ENCODE measurements at regions not wholly inside any gene's neighbourhood (a gene's known extent, or its start where the extent isn't known, plus 50 kb on each side); places are given as distances from the start of the nearest gene placed in this dataset.
A peak's percentile ranks its signal among the peaks of the same experiment; 100 is the strongest.
"Not testable (repeated sequence)": the region's sequence is repeated elsewhere in the genome, so short reads cannot be mapped to it uniquely, and the experiment has no call there.

- DNase-seq, result no peak
These were observed 50.2 kb upstream of the FGF3 start for GRCh38 chr11:69869311-69869939.

DNA sequence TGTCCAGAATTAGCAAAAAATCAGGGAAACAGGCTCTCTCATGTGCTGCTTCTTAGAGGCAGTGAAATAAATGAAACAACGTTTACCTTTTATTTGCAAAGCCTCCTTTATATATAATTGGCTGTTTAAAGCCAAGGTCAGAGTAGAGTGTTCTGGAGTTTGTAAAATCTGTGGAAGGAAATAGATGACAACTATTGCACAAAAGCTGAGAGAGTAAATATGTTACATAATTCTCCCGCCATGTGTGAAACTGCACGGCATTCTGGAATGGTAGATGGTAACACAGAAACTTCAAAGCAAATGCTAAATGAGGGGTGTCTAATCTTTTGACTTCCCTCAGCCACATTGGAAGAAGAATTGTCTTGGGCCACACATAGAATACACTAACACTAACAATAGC lies 51.5 kb upstream of the FGF3 start:
- no peak for DNase-seq

- DNase-seq, result peak; percentile 12
These were observed 54.2 kb upstream of the FGF3 start for GRCh38 chr11:69873166-69874077.

DNA sequence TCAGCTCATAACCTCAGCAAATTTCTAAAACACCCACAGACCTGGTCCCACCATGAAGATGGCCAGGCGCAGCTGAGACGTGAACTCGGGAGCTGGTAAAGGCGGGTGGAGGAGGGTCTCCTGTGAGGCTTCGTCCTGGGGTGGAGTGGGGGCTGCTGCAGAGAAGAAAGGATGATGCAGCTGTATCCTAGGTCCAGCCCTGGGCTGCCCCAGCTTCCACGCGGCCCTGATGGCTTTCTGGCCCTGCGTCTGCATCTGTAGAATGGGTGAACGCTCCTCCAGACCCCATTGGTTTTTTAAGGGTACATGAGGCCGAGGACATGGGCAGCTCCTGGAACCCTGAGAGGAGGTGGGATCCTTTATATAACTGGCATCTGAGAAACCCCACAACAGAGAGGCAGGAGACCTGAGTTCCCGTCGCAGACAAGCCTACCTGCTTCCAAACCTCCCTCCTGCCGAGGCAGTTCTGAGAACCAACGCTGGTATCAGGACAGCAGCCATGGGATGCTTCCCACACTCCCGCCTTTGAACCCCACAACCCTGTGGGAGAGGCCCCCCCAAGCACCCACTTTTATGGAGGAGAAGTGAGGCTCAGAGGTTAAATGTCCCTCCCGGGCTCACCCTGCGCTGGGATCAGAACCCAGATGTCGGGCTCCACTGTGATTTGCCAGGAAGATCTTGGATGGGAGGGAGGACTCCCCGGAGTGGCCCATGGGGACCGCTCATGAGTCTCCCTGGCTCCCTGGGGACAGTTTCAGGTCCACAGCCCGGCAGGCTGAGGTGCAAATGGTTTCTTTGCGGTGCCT lies 55.2 kb upstream of the FGF3 start:
- DNase-seq, result peak; percentile 32

DNA sequence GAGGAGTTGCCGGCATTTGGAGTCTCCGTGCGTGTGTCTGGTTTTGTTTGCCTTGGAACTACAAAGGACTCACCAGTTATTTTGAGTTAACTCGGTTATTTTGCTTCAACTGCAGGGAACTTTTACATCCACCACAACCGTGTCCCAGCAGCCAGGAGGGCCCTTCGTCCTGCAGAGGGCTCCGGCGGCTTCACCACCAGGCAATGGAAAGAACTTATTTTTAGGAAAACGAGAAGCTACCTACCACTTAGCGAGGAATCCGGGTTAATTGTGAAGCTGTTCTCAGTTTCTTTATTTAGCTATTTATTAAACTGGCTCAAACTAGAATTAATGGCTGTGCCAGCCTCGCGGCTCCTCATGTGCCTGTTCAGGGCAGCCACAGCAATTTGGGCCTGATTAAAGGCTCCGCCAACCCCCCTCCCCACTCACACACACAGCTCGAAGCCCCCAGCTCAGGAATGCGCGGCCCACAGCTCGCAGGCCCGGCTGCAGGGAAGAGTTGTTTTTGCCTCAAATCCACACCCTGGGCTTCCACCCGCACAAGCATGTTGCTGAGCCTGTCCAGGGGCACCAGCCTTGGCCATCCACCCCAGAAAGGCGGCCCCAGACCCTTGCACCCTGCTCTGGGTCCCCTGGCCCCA lies 55.9 kb upstream of the FGF3 start:
- peak; percentile 18 for DNase-seq

DNA sequence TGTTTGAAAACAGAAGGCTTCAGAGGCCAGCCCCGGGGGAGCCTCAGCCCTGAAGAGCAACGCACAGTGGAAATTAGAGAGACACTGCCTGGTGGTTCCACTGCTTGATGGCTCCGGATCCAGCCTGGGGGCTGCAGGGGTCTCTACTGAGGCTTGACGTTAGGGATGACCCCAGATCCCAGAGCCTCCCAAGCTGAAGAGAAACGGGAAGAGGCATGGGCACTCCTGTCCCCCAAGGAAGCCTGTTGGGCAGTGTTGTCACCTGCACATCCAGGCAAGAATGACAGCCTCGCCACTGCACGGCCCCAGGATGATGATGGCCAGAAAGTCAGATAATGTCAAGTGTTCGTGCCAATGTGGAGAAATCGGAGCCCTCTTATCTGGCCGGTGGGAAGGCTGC lies 56.8 kb upstream of the FGF3 start:
- DNase-seq, result peak; percentile 17

DNA sequence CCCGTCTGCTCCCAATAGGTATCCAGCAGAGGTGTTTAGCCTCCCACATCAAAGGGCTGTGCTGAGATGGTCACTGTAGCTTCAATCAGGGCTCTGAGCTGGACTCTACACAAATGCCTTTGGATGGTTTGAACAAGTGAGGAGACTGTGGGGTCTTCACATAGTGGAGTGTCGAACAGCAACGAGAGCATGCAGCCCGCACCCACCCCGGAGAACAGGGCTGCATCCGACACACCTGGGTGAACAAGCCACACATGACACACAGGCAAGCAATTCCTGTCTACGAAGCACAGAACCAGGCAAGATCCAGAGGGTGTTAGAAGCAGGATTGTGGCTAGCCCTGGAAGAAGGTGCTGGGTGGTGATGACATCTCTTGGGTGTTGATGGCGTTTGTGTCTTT lies 58.0 kb upstream of the FGF3 start:
- DNase-seq, result peak; percentile 33

GRCh38 chr11:69877704-69878103 lies 58.5 kb upstream of the FGF3 start:
- DNase-seq, result not testable (repeated sequence)

DNA sequence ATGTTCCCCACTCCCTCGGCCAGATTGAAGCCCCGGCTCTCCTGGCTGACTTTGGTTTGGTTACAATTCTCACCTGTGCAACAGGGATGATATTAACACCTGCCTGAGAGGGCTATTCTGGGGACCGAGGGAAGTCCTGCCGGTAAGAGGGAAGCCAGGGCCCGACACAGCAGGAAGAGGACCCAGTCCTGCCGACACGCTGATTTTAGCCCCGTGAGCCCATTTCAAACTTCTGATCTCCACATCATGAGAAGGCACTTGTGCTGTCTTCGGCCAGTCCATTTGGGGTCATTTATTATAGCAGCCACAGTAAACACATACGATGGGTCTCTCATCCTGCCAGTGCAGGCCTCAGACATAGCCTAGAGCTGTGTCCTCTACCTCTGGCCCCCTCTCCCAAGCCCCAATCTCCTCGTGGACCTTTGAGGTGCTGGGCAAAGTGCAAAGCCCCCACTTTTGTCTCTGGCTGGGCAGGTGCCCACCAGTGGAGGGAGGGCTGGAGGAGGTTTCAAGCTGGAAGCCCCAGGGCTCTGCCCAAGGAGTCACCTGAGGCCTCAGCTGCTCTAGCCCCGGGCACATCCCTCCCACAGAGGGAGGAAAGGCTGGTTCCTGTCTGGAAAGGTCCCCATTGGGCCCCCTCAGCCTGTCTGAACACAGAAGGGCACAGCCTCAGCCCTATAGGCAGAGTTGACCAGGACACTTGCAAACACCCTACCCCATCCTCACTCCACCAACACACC lies 59.1 kb upstream of the FGF3 start:
- DNase-seq, result no peak

DNA sequence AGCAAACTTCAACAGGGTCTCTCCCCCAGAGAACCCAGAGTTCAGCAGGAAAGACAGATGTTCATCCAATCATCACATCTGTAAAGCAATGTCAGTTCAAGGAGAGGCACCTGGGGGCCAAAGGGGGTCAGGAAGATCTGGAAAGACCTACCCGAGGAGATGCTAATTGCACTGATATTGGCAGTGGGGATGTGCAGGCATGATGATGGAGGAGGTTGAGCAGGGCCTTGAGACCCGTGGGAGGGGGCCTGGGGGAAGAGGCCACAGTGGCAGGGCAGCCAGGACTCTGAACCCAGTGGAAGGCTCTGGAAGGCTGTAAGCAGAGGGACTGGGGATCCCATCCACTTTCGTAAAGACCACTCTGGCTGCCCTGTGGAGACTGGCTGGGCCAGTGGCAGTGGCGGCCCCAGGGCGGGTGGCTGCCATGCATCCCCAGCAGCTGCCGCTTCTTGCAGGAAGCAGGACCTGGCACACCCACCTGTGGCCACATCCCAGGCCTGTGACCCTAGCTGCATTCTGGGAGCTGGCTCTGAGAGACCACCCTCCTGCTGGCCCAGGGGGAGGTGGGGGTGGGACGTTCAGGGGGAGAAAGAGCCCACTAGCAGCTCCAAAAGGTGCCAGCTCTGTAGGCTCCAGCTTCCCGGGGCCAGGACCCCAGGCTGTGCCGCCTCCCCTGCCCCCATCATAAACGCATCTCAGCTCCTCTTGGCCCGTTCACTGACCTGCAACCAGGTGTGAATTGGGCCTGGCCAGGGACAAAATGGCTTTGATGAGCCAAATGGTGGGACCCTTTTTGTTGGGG lies 59.9 kb upstream of the FGF3 start:
- DNase-seq, result no peak

- no peak for DNase-seq
These were observed 60.5 kb upstream of the FGF3 start for GRCh38 chr11:69879729-69880005.

DNA sequence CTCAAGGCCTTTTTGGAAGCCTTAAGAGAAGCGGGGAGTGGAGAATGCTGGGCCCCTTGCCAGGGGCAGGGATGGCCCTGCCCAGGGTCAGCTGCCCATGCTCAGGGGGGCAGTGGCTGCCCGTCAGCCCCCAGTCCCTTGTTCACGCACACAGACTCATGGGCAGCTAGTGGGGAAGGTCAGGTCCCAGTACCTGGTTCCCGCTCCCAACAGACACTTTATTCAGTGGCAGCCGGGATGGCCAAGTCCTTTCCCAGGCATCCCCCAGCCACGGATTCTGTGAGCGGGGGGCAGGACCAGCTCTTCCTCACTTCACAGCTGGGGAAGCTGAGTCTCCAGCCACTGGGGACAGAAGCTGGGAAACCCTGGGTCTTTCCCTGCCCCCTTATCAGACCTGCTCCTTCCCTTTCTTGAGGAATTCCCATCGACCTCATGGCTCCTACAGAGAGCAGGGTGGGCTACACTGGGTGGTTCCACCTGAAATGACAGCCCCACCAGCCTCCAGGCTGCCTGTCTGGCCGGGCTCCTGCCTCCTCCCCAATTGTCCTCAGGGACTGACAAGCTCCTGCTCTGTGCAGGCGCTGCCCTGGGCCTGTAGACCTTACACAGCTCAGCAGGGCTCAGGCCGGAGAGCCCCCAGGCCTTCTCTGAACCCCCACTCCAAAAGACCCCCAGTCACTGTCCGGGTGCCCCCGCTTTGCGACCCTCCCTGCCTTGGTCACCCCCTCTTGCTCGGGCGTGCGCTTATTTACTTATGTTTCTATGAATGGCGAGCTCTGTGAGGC lies 61.0 kb upstream of the FGF3 start:
- DNase-seq, result no peak

GRCh38 chr11:69880826-69881445 lies 61.7 kb upstream of the FGF3 start:
- no peak for DNase-seq

- no peak for DNase-seq
These were observed 62.5 kb upstream of the FGF3 start for GRCh38 chr11:69881467-69882269.

DNA sequence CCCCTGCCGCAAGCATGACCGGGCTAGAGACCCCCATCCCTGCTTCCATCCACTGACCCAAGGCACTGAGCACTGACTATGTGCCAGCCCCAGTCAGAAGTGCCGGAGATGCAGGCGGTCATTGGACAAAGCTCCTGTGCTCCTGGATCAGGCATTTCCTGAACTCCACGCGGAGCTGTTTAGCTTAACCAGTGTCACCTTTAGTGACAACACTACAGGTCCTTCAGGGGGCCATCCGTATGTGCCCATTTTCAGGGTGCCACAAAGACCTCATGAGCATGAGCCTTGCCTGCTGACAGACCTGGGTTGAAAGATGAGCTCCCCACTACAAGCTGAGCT lies 63.0 kb upstream of the FGF3 start:
- no peak for DNase-seq

GRCh38 chr11:69883292-69884255 lies 64.4 kb upstream of the FGF3 start:
- DNase-seq, result no peak

GRCh38 chr11:69884286-69884685 lies 65.1 kb upstream of the FGF3 start:
- DNase-seq, result no peak

- DNase-seq, result no peak
These were observed 65.5 kb upstream of the FGF3 start for GRCh38 chr11:69884751-69885150.

All from activated CD8-positive, alpha-beta memory T cell treated with anti-CD3 and anti-CD28 coated beads, Interleukin-2, amount 50 U/mL, for 48 hours (primary cell).